ENCODE measurements at regions not wholly inside any gene's neighbourhood (a gene's known extent, or its start where the extent isn't known, plus 50 kb on each side); places are given as distances from the start of the nearest gene placed in this dataset.

- intact Hi-C loops (cut with DNase I): no loop called here
- H3K27ac ChIP-seq: no peak overlapping the region
- no peaks in the 10 kb centered on the region for H3K9me3 ChIP-seq
- WGBS (ENCODE audit: insufficient coverage, low coverage, low lambda C conversion rate, missing lambda C conversion rate): 35% methylated on average over 5 of the region's 6 CpGs
- no peaks in the 10 kb centered on the region for H3K4me1 ChIP-seq
- no peak overlapping the region for H3K4me3 ChIP-seq
- no peaks in the 10 kb centered on the region for H3K27me3 ChIP-seq
- no peak for TF ChIP-seq CTCF (IDR thresholded peaks at IDR 0.05)
- TF ChIP-seq POLR2A (IDR thresholded peaks at IDR 0.05): no peak
- no peak for DNase-seq
- no peak for ATAC-seq
- no peaks in the 10 kb centered on the region for H3K36me3 ChIP-seq
These were observed 64.0 kb upstream of the GSX1 start for GRCh38 chr13:27728271-27728670.

GRCh38 chr13:27730191-27730590 is 62.1 kb upstream of the GSX1 start:
- intact Hi-C loops (cut with DNase I): no loop called here
- Histone ChIP-seq H3K36me3 (no peaks in the 10 kb centered on the region), H3K27ac (no peak overlapping the region), H3K4me1 (no peaks in the 10 kb centered on the region), H3K9me3 (no peaks in the 10 kb centered on the region), H3K27me3 (no peaks in the 10 kb centered on the region), H3K4me3 (no peak overlapping the region)
- DNase-seq (no peak), ATAC-seq (no peak)
- WGBS (ENCODE audit: insufficient coverage, low coverage, low lambda C conversion rate, missing lambda C conversion rate): 61% methylated on average over 6 of the region's 6 CpGs
- TF ChIP-seq POLR2A (IDR thresholded peaks at IDR 0.05) (no peak), CTCF (IDR thresholded peaks at IDR 0.05) (no peak)
